B cell (primary cell): ENCODE measurements at regions not wholly inside any gene's neighbourhood (a gene's known extent, or its start where the extent isn't known, plus 50 kb on each side); places are given as distances from the start of the nearest gene placed in this dataset.

ENCODE experiments used
- ATAC-seq: fragments of 200-7000 bp; cut with Tn5 transposase; one replicate; pipeline ENCODE4 v1.10.0; 2021; ENCODE audit warnings: low read depth, mild to moderate bottlenecking, moderate number of reproducible peaks, moderate library complexity
- CTCF ChIA-PET: fragments of 350-600 bp; sonication (Branson Sonifier 250); formaldehyde crosslinking; loops from one replicate; lab custom pipeline; 2021; ENCODE audit warnings: antibody characterized with exemption, inconsistent platforms; lab: Charles Lee
- POLR2A ChIA-PET: fragments of 350-600 bp; sonication (Branson Sonifier 250); formaldehyde crosslinking; loops from one replicate; lab custom pipeline; 2021; ENCODE audit warnings: antibody characterized with exemption; lab: Charles Lee
- DNase-seq: peaks from one replicate; pipeline ENCODE4 v3.0.0; 2013
- H2AFZ ChIP-seq: 2 replicates; pipeline ENCODE4 v1.6.1; 2012; ENCODE audit warnings: mild to moderate bottlenecking, low read depth, low read length; ENCODE audit not compliant: insufficient read depth, poor library complexity, severe bottlenecking
- H3K27ac ChIP-seq, 2 donors: 1 replicate in 1 of 2; 2 replicates in 1 of 2; pipeline ENCODE4 v1.5.1; 2012 to 2013; ENCODE audit warnings: low read length in 2 of 2, mild to moderate bottlenecking in 2 of 2, moderate library complexity in 1 of 2
- H3K27me3 ChIP-seq, 4 experiments: fragments of 200-600 bp in 1 of 4; sonication (generic) in 1 of 4; replicated peaks in 1 of 4; 1 replicate in 2 of 4; 2 replicates in 2 of 4; pipeline versions ENCODE4 v1.6.1 to v1.7.0; 2013 to 2016; ENCODE audit warnings: low read length in 3 of 4, mild to moderate bottlenecking in 2 of 4, mixed read lengths in 1 of 4, moderate library complexity in 1 of 4; ENCODE audit not compliant: insufficient read depth in 4 of 4, control insufficient read depth in 3 of 4; ENCODE audit errors: control extremely low read depth in 1 of 4
- H3K36me3 ChIP-seq, 2 experiments: replicated peaks in 1 of 2; 1 replicate in 1 of 2; 2 replicates in 1 of 2; pipeline versions ENCODE4 v1.6.1 to v1.7.1; 2013; ENCODE audit warnings: low read length in 1 of 2; ENCODE audit not compliant: insufficient read depth in 2 of 2, control insufficient read depth in 1 of 2; ENCODE audit errors: control extremely low read depth in 1 of 2, extremely low read depth in 1 of 2
- H3K4me1 ChIP-seq, 2 donors: fragments of 200-600 bp in 1 of 2; sonication (generic) in 1 of 2; 1 replicate in 1 of 2; 2 replicates in 1 of 2; pipeline versions ENCODE4 v1.5.1 to v1.6.1; 2013 to 2017; ENCODE audit warnings: low read length in 2 of 2; ENCODE audit not compliant: control insufficient read depth in 2 of 2, insufficient read depth in 2 of 2
- H3K4me2 ChIP-seq: replicated peaks from 2 replicates; pipeline ENCODE3; 2012; ENCODE audit warnings: mild to moderate bottlenecking, low read depth, low read length; ENCODE audit not compliant: poor library complexity, severe bottlenecking
- H3K4me3 ChIP-seq, 5 experiments: fragments of 200-600 bp in 1 of 5; sonication (generic) in 1 of 5; 1 replicate in 3 of 5; 2 replicates in 2 of 5; pipeline versions ENCODE4 v1.5.1 to v1.7.0; 2011 to 2016; ENCODE audit warnings: low read length in 4 of 5, mild to moderate bottlenecking in 4 of 5, low read depth in 2 of 5, control low read depth in 1 of 5, moderate library complexity in 1 of 5; ENCODE audit not compliant: insufficient read depth in 1 of 5; ENCODE audit errors: control extremely low read depth in 1 of 5, extremely low read depth in 1 of 5
- H3K79me2 ChIP-seq: fragments of 200-600 bp; sonication (generic); one replicate; pipeline ENCODE4 v1.6.0; 2016; ENCODE audit warnings: low read length; ENCODE audit not compliant: control insufficient read depth, insufficient read depth
- H3K9ac ChIP-seq: fragments of 200-600 bp; sonication (generic); 2 replicates; pipeline ENCODE4 v1.6.1; 2017; ENCODE audit warnings: mild to moderate bottlenecking, low read length, moderate library complexity
- H3K9me3 ChIP-seq, 3 donors: one replicate each; pipeline versions ENCODE4 v1.6.1 to v1.7.1; 2013; ENCODE audit warnings: low read length in 2 of 3; ENCODE audit not compliant: control insufficient read depth in 2 of 3, insufficient read depth in 1 of 3; ENCODE audit errors: control extremely low read depth in 1 of 3
- H4K20me1 ChIP-seq: 2 replicates; pipeline ENCODE4 v1.6.0; 2012; ENCODE audit warnings: mild to moderate bottlenecking, low read length; ENCODE audit not compliant: insufficient read depth, control insufficient read depth, poor library complexity, severe bottlenecking
- H3K27ac Mint-ChIP-seq: one replicate; pipeline ENCODE4 v1.8.0; 2021; ENCODE audit warnings: mixed read lengths
- H3K27me3 Mint-ChIP-seq: one replicate; pipeline ENCODE4 v1.8.0; 2021; ENCODE audit warnings: mixed read lengths
- H3K4me1 Mint-ChIP-seq: one replicate; pipeline ENCODE4 v1.8.0; 2021; ENCODE audit warnings: mixed read lengths
- H3K4me3 Mint-ChIP-seq: one replicate; pipeline ENCODE4 v1.8.0; 2021; ENCODE audit warnings: mixed read lengths
- H3K9me3 Mint-ChIP-seq: one replicate; pipeline ENCODE4 v1.8.0; 2022; ENCODE audit warnings: mixed read lengths; ENCODE audit not compliant: insufficient read depth
- EZH2 ChIP-seq: IDR thresholded peaks from 2 replicates; pipeline ENCODE4 v1.6.1; 2012; ENCODE audit warnings: borderline replicate concordance, low read depth, mild to moderate bottlenecking, moderate library complexity, low read length; ENCODE audit not compliant: insufficient read depth, poor library complexity, severe bottlenecking
- WGBS: methylation state at CpG from one replicate; pipeline ENCODE4 v1.1.5; 2013; ENCODE audit warnings: missing lambda C conversion rate; ENCODE audit not compliant: insufficient coverage; 5-methylcytosine and 5-hydroxymethylcytosine counted together
- intact Hi-C: fragments of 100-400 bp; cut with micrococcal nuclease; formaldehyde crosslinking; loops from one replicate; pipeline ENCODE4 v1.10.0; 2022
- TF ChIP-seq, protein P1 (sequence below): fragments of 200-600 bp; IDR thresholded peaks from one replicate; pipeline ENCODE4 v1.8.0; 2022; ENCODE audit warnings: antibody characterized with exemption, mild to moderate bottlenecking

DNA sequence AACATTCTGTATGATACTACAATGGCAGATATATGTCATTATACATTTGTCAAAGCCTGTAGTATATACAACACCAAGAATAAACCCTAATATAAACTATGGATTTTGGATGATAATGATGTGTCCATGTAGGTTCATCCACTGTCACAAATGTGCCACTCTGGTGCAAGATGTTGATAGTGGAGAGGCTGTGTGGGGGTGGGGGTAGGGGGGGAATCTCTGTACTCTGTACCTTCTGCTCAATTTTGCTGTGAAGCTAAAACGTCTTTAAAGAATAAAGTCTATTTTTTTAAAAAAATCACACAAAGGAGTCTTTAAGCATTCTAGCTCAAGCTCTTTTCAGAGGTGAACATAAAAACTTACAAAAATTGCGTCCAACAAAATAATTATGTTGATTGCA lies 88.2 kb upstream of the ABI3BP start:
- H3K36me3 ChIP-seq, result no peaks in the 10 kb centered on the region
- ChIA-PET POLR2A (no interaction called here), CTCF (no interaction called here)
- no peak overlapping the region for H3K4me3 ChIP-seq
- H3K4me2 ChIP-seq, result no peak overlapping the region
- no peaks in the 10 kb centered on the region for H4K20me1 ChIP-seq
- no peak overlapping the region for H3K9ac ChIP-seq
- no peak for TF ChIP-seq EZH2
- TF ChIP-seq, protein P1, sequence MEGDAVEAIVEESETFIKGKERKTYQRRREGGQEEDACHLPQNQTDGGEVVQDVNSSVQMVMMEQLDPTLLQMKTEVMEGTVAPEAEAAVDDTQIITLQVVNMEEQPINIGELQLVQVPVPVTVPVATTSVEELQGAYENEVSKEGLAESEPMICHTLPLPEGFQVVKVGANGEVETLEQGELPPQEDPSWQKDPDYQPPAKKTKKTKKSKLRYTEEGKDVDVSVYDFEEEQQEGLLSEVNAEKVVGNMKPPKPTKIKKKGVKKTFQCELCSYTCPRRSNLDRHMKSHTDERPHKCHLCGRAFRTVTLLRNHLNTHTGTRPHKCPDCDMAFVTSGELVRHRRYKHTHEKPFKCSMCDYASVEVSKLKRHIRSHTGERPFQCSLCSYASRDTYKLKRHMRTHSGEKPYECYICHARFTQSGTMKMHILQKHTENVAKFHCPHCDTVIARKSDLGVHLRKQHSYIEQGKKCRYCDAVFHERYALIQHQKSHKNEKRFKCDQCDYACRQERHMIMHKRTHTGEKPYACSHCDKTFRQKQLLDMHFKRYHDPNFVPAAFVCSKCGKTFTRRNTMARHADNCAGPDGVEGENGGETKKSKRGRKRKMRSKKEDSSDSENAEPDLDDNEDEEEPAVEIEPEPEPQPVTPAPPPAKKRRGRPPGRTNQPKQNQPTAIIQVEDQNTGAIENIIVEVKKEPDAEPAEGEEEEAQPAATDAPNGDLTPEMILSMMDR, result no peak
- no peaks in the 10 kb centered on the region for H3K9me3 ChIP-seq
- no peak overlapping the region for H3K4me3 Mint-ChIP-seq
- ATAC-seq (no peak), DNase-seq (no peak)
- no peaks in the 10 kb centered on the region for H3K27me3 ChIP-seq
- intact Hi-C loops, result no loop called here
- no peaks in the 10 kb centered on the region for H3K4me1 ChIP-seq
- H3K79me2 ChIP-seq, result no peaks in the 10 kb centered on the region
- H2AFZ ChIP-seq, result no peak overlapping the region
- no peaks in the 10 kb centered on the region for H3K9me3 Mint-ChIP-seq
- no CpG with 5 or more reads among the region's 2 CpGs for WGBS
- no peaks in the 10 kb centered on the region for H3K27me3 Mint-ChIP-seq
- no peaks in the 10 kb centered on the region for H3K4me1 Mint-ChIP-seq
- no peak overlapping the region for H3K27ac Mint-ChIP-seq
- H3K27ac ChIP-seq, result no peak overlapping the region

DNA sequence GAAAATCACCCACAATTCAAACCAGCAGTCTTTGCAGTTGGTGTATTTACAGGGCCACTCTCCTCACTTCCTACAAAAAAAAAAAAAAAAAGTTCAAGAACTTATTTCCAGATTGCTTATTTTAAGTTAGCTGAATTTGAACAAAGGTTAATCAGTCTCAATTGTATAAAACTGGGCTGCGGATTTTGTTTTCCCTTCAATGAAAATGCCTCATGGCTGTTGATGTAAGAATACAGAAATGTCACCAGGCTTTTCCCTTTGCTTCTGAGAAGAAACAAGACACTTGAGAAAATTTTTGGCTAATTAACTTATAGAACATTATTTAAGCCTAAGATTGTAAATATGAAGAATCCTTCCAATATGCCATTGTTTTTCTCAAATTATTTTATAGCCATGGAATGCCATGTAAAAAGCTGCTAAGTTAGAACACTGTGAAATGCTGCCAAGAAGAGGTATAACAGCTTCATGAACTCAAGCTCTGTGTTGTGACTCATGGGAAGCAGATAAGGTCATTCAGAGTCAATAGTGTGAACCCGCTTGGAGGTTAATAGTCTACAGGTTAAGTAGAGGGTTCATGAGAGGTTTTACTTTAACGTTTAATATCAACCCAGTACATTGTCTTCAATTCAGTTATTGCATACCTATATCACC lies 84.3 kb upstream of the ABI3BP start:
- ATAC-seq (no peak), DNase-seq (no peak)
- intact Hi-C loops, result no loop called here
- Histone ChIP-seq H2AFZ (no peak overlapping the region), H3K4me3 (no peak overlapping the region), H4K20me1 (no peaks in the 10 kb centered on the region), H3K4me1 (no peaks in the 10 kb centered on the region), H3K4me2 (no peak overlapping the region), H3K9ac (no peak overlapping the region), H3K36me3 (no peaks in the 10 kb centered on the region), H3K27ac (no peak overlapping the region), H3K79me2 (no peaks in the 10 kb centered on the region), H3K9me3 (no peaks in the 10 kb centered on the region), H3K27me3 (no peaks in the 10 kb centered on the region)
- Mint-ChIP-seq H3K4me1 (no peaks in the 10 kb centered on the region), H3K9me3 (no peaks in the 10 kb centered on the region), H3K27me3 (no peaks in the 10 kb centered on the region), H3K4me3 (no peak overlapping the region), H3K27ac (no peak overlapping the region)
- no peak for TF ChIP-seq EZH2
- TF ChIP-seq, protein P1, result no peak
- CTCF ChIA-PET, result no interaction called here
- no CpG with 5 or more reads among the region's 3 CpGs for WGBS
- POLR2A ChIA-PET, result no interaction called here
